ENCODE measurements at regions not wholly inside any gene's neighbourhood (a gene's known extent, or its start where the extent isn't known, plus 50 kb on each side); places are given as distances from the start of the nearest gene placed in this dataset.

DNA sequence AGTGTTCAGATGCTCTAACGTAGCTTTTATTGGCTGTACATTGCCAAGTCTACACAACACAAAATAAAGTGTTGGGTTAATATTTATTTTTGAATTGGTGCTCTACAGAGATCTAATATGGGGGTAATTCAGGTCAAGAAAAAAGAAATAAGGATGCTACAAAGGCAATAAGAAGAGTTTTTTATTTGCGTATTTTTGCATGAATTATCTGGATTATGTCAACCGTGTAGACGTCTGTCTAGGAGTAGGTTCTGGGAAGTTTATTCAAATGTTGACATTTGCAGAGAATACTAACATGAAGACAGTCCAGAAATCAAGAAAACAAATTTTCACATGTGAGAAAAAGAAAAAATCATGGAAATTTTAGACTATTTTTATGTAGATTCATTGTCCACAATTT is 876.7 kb upstream of the POU3F3 start:
- intact Hi-C loops (cut with DNase I, micrococcal nuclease) = no loop called here
- Histone ChIP-seq H3K9me3 (ENCODE audit: control insufficient read depth in 1 of 2, insufficient read depth in 1 of 2, low read length in 2 of 2) (peaks cover 0 to 4% of the 10 kb centered on the region in 2 experiments), H3K27ac (ENCODE audit: low read depth in 1 of 2, low read length in 2 of 2) (no peak overlapping the region), H3K36me3 (ENCODE audit: insufficient read depth, low read length) (no peaks in the 10 kb centered on the region), H3K27me3 (ENCODE audit: control insufficient read depth in 1 of 2, insufficient read depth in 2 of 2, low read length in 2 of 2) (no peaks in the 10 kb centered on the region), H3K4me1 (ENCODE audit: insufficient read depth, low read length) (no peaks in the 10 kb centered on the region), H3K4me3 (ENCODE audit: low read length) (no peak overlapping the region)
- H3K9me3 Mint-ChIP-seq = peaks cover 2% of the 10 kb centered on the region
- ChIA-PET POLR2A (no interaction called here), CTCF (interaction anchor here (1.0 kb wide), 1 partner anchor 14 kb away, joined by 3 read pairs; no protein-coding TSS in a partner anchor)
- H3K4me1 Mint-ChIP-seq (ENCODE audit: low read depth) = no peaks in the 10 kb centered on the region
- DNase-seq = no peak
- H3K27me3 Mint-ChIP-seq = no peaks in the 10 kb centered on the region
- H3K36me3 Mint-ChIP-seq (ENCODE audit: low read depth) = no peaks in the 10 kb centered on the region
- TF ChIP-seq, protein P1, sequence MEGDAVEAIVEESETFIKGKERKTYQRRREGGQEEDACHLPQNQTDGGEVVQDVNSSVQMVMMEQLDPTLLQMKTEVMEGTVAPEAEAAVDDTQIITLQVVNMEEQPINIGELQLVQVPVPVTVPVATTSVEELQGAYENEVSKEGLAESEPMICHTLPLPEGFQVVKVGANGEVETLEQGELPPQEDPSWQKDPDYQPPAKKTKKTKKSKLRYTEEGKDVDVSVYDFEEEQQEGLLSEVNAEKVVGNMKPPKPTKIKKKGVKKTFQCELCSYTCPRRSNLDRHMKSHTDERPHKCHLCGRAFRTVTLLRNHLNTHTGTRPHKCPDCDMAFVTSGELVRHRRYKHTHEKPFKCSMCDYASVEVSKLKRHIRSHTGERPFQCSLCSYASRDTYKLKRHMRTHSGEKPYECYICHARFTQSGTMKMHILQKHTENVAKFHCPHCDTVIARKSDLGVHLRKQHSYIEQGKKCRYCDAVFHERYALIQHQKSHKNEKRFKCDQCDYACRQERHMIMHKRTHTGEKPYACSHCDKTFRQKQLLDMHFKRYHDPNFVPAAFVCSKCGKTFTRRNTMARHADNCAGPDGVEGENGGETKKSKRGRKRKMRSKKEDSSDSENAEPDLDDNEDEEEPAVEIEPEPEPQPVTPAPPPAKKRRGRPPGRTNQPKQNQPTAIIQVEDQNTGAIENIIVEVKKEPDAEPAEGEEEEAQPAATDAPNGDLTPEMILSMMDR (IDR thresholded peaks at IDR 0.05) = no peak
- H3K27ac Mint-ChIP-seq = no peak overlapping the region
- no peak for ATAC-seq (ENCODE audit: poor library complexity)
- H3K4me3 Mint-ChIP-seq = no peak overlapping the region

DNA sequence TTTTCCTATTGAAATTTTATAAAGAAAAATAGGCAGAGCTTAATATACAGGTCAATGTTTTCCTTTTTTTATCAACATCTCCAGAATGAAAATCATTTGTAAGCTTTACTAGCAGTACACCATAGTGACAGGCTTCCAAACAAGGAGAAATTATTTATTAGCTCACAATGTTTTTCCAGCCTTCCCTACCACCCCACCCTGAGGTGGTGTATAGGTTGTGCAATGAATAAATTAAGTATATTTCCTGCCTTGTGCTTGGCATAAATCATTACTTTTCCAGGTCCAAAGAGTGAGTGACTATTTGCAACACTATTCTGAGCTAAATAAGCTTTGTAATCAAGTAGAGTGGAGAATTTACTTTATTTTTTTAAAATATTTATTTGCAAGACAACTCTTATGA is 876.2 kb upstream of the POU3F3 start:
- peaks cover 2% of the 10 kb centered on the region for H3K9me3 Mint-ChIP-seq

DNA sequence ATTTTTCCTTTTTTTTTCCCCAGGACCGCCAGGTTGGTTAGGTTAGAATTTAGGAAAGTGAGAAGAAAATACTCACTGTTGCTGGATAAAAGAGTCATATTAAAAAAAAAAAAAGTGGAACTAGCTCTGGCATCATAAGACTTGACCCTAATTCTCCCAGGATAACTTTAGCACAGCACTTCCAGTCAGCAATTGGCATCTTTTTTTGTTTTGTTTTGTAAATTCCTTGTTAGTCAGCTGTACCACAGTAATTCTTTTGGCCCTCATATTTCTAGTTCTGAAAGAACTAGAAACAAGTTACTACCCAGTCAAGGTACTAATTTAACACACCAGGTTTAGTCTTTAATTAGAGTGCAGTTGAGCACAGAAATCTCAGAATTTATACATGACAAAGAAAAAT is 873.5 kb upstream of the POU3F3 start:
- Histone ChIP-seq H3K4me1 (ENCODE audit: insufficient read depth, low read length) (no peaks in the 10 kb centered on the region), H3K27me3 (ENCODE audit: control insufficient read depth in 1 of 2, insufficient read depth in 2 of 2, low read length in 2 of 2) (no peaks in the 10 kb centered on the region), H3K27ac (ENCODE audit: low read depth in 1 of 2, low read length in 2 of 2) (no peak overlapping the region), H3K36me3 (ENCODE audit: insufficient read depth, low read length) (no peaks in the 10 kb centered on the region), H3K9me3 (ENCODE audit: control insufficient read depth in 1 of 2, insufficient read depth in 1 of 2, low read length in 2 of 2) (peaks cover 0 to 3% of the 10 kb centered on the region in 2 experiments), H3K4me3 (ENCODE audit: low read length) (no peak overlapping the region)
- ATAC-seq (ENCODE audit: poor library complexity) (no peak), DNase-seq (no peak)
- POLR2A ChIA-PET = no interaction called here
- Mint-ChIP-seq H3K27me3 (no peaks in the 10 kb centered on the region), H3K4me3 (no peak overlapping the region), H3K9me3 (peaks cover 6% of the 10 kb centered on the region), H3K36me3 (ENCODE audit: low read depth) (no peaks in the 10 kb centered on the region), H3K4me1 (ENCODE audit: low read depth) (no peaks in the 10 kb centered on the region), H3K27ac (no peak overlapping the region)
- CTCF ChIA-PET = no interaction called here
- intact Hi-C loops (cut with DNase I, micrococcal nuclease) = no loop called here
- TF ChIP-seq, protein P1 (IDR thresholded peaks at IDR 0.05) = no peak

More for the DNA sequence above, 876.2 kb upstream of the POU3F3 start:
- no peaks in the 10 kb centered on the region for H3K36me3 Mint-ChIP-seq (ENCODE audit: low read depth)
- no peak for ATAC-seq (ENCODE audit: poor library complexity)
- POLR2A ChIA-PET = no interaction called here
- Histone ChIP-seq H3K4me1 (ENCODE audit: insufficient read depth, low read length) (no peaks in the 10 kb centered on the region), H3K9me3 (ENCODE audit: control insufficient read depth in 1 of 2, insufficient read depth in 1 of 2, low read length in 2 of 2) (peaks cover 0 to 4% of the 10 kb centered on the region in 2 experiments), H3K36me3 (ENCODE audit: insufficient read depth, low read length) (no peaks in the 10 kb centered on the region), H3K27me3 (ENCODE audit: control insufficient read depth in 1 of 2, insufficient read depth in 2 of 2, low read length in 2 of 2) (no peaks in the 10 kb centered on the region), H3K4me3 (ENCODE audit: low read length) (no peak overlapping the region), H3K27ac (ENCODE audit: low read depth in 1 of 2, low read length in 2 of 2) (no peak overlapping the region)
- no peak overlapping the region for H3K4me3 Mint-ChIP-seq
- H3K4me1 Mint-ChIP-seq (ENCODE audit: low read depth) = no peaks in the 10 kb centered on the region
- CTCF ChIA-PET = interaction anchor here (1.0 kb wide), 1 partner anchor 14 kb away, joined by 3 read pairs; no protein-coding TSS in a partner anchor
- TF ChIP-seq, protein P1 (IDR thresholded peaks at IDR 0.05) = no peak
- no peak for DNase-seq
- H3K27me3 Mint-ChIP-seq = no peaks in the 10 kb centered on the region
- intact Hi-C loops (cut with DNase I, micrococcal nuclease) = no loop called here
- H3K27ac Mint-ChIP-seq = no peak overlapping the region
